Hepatocyte (in vitro differentiated cells): ENCODE measurements at regions not wholly inside any gene's neighbourhood (a gene's known extent, or its start where the extent isn't known, plus 50 kb on each side); places are given as distances from the start of the nearest gene placed in this dataset.

Experiments
- DNase-seq: peaks from one replicate; pipeline ENCODE4 v3.0.0-alpha.2; 2016; ENCODE audit warnings: low spot score
- H2AFZ ChIP-seq: fragments of 200-600 bp; sonication (generic); 2 replicates; pipeline ENCODE4 v1.6.0; 2016; ENCODE audit warnings: antibody characterized with exemption, mild to moderate bottlenecking
- H3K27ac ChIP-seq: fragments of 200-600 bp; sonication (generic); 2 replicates; pipeline ENCODE4 v1.5.1; 2016; ENCODE audit warnings: mild to moderate bottlenecking
- H3K27me3 ChIP-seq: fragments of 200-600 bp; sonication (generic); 2 replicates; pipeline ENCODE4 v1.6.1; 2016
- H3K36me3 ChIP-seq: fragments of 200-600 bp; sonication (generic); replicated peaks from 2 replicates; pipeline ENCODE4 v1.5.1; 2016; ENCODE audit warnings: low read depth; ENCODE audit not compliant: insufficient read depth
- H3K4me1 ChIP-seq: fragments of 200-600 bp; sonication (generic); 2 replicates; pipeline ENCODE4 v1.5.1; 2016; ENCODE audit warnings: mild to moderate bottlenecking, moderate library complexity; ENCODE audit not compliant: insufficient read depth
- H3K4me2 ChIP-seq: fragments of 200-600 bp; sonication (generic); 2 replicates; pipeline ENCODE4 v1.6.0; 2016
- H3K4me3 ChIP-seq: fragments of 200-600 bp; sonication (generic); 2 replicates; pipeline ENCODE4 v1.5.1; 2016; ENCODE audit warnings: mild to moderate bottlenecking
- H3K79me2 ChIP-seq: fragments of 200-600 bp; sonication (generic); 2 replicates; pipeline ENCODE4 v1.6.0; 2017; ENCODE audit warnings: mild to moderate bottlenecking
- H3K9me2 ChIP-seq: fragments of 200-600 bp; sonication (generic); replicated peaks from 2 replicates; pipeline ENCODE4 v1.6.0; 2017; ENCODE audit warnings: mild to moderate bottlenecking; ENCODE audit not compliant: insufficient read depth
- H3K9me3 ChIP-seq: fragments of 200-600 bp; sonication (generic); 2 replicates; pipeline ENCODE4 v1.5.1; 2016; ENCODE audit warnings: low read depth, mild to moderate bottlenecking
- H4K20me1 ChIP-seq: fragments of 200-600 bp; sonication (generic); 2 replicates; pipeline ENCODE4 v1.6.0; 2016; ENCODE audit warnings: mild to moderate bottlenecking; ENCODE audit not compliant: insufficient read depth, poor library complexity, severe bottlenecking
- EZH2 ChIP-seq: fragments of 200-600 bp; sonication (generic); IDR thresholded peaks from 2 replicates; pipeline ENCODE4 v1.6.1; 2016; ENCODE audit warnings: antibody characterized with exemption, mild to moderate bottlenecking, borderline replicate concordance
- EZH2phosphoT487 ChIP-seq: fragments of 200-600 bp; sonication (generic); IDR thresholded peaks from one replicate; pipeline ENCODE4 v1.6.1; 2018; ENCODE audit warnings: antibody characterized with exemption, mild to moderate bottlenecking, low read depth, moderate library complexity; ENCODE audit not compliant: unreplicated experiment, severe bottlenecking
- WGBS: methylation state at CpG from one replicate; pipeline ENCODE4 v1.1.6; 2016; ENCODE audit warnings: low lambda C conversion rate; ENCODE audit errors: missing lambda C conversion rate; 5-methylcytosine and 5-hydroxymethylcytosine counted together
- TF ChIP-seq, protein P1 (sequence below): fragments of 200-600 bp; sonication (generic); IDR thresholded peaks from 2 replicates; pipeline ENCODE4 v1.5.1; 2016; ENCODE audit warnings: antibody characterized with exemption, mild to moderate bottlenecking; ENCODE audit not compliant: poor library complexity

DNA sequence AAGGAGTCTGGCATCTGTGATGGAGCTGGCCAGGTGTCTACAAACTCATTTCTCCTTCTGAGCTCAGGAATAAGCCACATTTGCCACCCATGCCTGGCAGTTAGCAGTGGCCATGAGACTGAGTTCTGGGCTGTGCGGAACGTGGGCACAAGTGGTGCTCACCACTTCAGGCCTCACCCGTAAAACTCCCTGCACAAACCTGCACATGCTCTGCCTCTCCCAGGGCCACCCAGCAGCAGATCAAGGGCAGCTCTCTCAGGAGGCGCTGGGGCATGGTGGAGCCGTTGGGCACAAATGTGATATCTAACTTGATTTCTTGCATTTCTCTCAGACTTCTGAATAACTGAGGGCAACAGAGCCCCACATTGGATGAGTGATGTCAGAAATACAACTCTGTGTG, 269.5 kb downstream of the HIVEP2 start:
- no peaks in the 10 kb centered on the region for H3K36me3 ChIP-seq
- H4K20me1 ChIP-seq: no peaks in the 10 kb centered on the region
- H3K4me2 ChIP-seq: no peak overlapping the region
- H3K79me2 ChIP-seq: no peaks in the 10 kb centered on the region
- no peak overlapping the region for H3K27ac ChIP-seq
- H3K4me1 ChIP-seq: no peaks in the 10 kb centered on the region
- DNase-seq: no peak
- H3K9me3 ChIP-seq: no peaks in the 10 kb centered on the region
- TF ChIP-seq, protein P1, sequence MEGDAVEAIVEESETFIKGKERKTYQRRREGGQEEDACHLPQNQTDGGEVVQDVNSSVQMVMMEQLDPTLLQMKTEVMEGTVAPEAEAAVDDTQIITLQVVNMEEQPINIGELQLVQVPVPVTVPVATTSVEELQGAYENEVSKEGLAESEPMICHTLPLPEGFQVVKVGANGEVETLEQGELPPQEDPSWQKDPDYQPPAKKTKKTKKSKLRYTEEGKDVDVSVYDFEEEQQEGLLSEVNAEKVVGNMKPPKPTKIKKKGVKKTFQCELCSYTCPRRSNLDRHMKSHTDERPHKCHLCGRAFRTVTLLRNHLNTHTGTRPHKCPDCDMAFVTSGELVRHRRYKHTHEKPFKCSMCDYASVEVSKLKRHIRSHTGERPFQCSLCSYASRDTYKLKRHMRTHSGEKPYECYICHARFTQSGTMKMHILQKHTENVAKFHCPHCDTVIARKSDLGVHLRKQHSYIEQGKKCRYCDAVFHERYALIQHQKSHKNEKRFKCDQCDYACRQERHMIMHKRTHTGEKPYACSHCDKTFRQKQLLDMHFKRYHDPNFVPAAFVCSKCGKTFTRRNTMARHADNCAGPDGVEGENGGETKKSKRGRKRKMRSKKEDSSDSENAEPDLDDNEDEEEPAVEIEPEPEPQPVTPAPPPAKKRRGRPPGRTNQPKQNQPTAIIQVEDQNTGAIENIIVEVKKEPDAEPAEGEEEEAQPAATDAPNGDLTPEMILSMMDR: no peak
- TF ChIP-seq EZH2phosphoT487 (no peak), EZH2 (no peak)
- no peaks in the 10 kb centered on the region for H3K9me2 ChIP-seq
- no peak overlapping the region for H2AFZ ChIP-seq
- 89% methylated on average over 5 of the region's 5 CpGs for WGBS
- no peak overlapping the region for H3K4me3 ChIP-seq
- no peaks in the 10 kb centered on the region for H3K27me3 ChIP-seq

DNA sequence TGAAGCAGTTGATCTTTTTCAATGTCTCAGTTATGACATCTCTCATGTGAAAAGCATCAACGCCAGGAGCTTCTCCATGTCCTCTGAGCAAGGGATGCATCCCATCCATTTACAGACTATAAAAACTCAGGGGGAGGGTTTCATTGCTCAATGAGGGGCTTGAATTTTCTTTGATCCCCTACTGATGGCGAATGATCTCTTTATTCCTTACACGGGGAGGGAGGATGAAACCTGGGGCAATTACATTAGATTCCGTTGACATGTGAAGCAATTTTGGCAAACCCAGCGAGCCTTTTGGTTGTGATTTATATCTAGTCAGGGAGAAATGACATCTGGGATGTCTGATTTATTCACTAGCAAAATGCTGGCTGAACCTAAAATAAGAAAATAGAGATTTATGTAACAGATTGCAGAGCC, 268.9 kb downstream of the HIVEP2 start:
- DNase-seq: no peak
- Histone ChIP-seq H4K20me1 (no peaks in the 10 kb centered on the region), H3K9me2 (no peaks in the 10 kb centered on the region), H3K27ac (no peak overlapping the region), H3K4me2 (no peak overlapping the region), H3K4me3 (no peak overlapping the region), H3K9me3 (no peaks in the 10 kb centered on the region), H3K79me2 (no peaks in the 10 kb centered on the region), H3K27me3 (no peaks in the 10 kb centered on the region), H3K36me3 (no peaks in the 10 kb centered on the region), H3K4me1 (no peaks in the 10 kb centered on the region), H2AFZ (no peak overlapping the region)
- WGBS: 66% methylated on average over 5 of the region's 5 CpGs
- TF ChIP-seq EZH2phosphoT487: no peak
- no peak for TF ChIP-seq EZH2
- TF ChIP-seq, protein P1: no peak

DNA sequence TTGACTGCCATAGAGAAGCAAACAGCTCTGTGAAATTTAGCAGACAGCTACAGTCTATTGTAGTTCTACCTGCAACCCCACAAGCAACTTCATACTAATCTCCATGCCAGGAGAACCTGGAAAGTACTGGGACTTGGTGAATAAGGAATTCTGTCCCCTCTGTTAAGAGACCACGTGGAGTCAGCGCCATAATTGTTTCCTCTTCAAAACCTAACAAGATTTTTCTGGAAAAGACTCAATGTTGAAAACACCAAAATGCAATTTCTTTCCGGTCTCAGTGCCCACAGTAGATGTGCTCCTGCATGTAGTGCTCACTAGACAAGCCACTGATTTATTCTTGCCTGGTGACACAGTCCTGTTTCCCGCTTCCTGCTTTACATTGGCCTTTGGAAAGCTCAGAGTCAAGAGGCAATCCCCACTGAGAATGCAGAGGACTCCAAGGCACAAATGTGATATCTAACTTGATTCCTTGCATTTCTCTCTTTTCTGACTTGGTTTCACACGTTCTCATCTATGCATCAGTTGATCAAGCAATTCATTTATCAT, 268.3 kb downstream of the HIVEP2 start:
- no peak overlapping the region for H3K4me2 ChIP-seq
- H3K27ac ChIP-seq: no peak overlapping the region
- H4K20me1 ChIP-seq: no peaks in the 10 kb centered on the region
- H3K36me3 ChIP-seq: no peaks in the 10 kb centered on the region
- TF ChIP-seq, protein P1: no peak
- TF ChIP-seq EZH2phosphoT487 (no peak), EZH2 (no peak)
- H3K9me3 ChIP-seq: no peaks in the 10 kb centered on the region
- DNase-seq: no peak
- H3K4me1 ChIP-seq: no peaks in the 10 kb centered on the region
- H3K9me2 ChIP-seq: no peaks in the 10 kb centered on the region
- H3K79me2 ChIP-seq: no peaks in the 10 kb centered on the region
- H2AFZ ChIP-seq: no peak overlapping the region
- H3K27me3 ChIP-seq: no peaks in the 10 kb centered on the region
- 86% methylated on average over 5 of the region's 5 CpGs for WGBS
- no peak overlapping the region for H3K4me3 ChIP-seq
